Mucosa of descending colon (tissue), 3 donors: ENCODE measurements at regions not wholly inside any gene's neighbourhood (a gene's known extent, or its start where the extent isn't known, plus 50 kb on each side); places are given as distances from the start of the nearest gene placed in this dataset.

Experiments
- ATAC-seq: fragments of 200-7000 bp; cut with Tn5 transposase; one replicate; pipeline ENCODE4 v1.9.1; 2020; ENCODE audit warnings: mild to moderate bottlenecking, moderate library complexity
- DNase-seq, 3 donors: peaks; one replicate each; pipeline ENCODE4 v3.0.0-alpha.2; 2020
- H3K36me3 ChIP-seq: fragments of 200-600 bp; one replicate; pipeline ENCODE4 v1.8.0; 2021; ENCODE audit warnings: low read depth, mild to moderate bottlenecking
- H3K4me1 ChIP-seq: fragments of 200-600 bp; one replicate; pipeline ENCODE4 v1.8.0; 2021; ENCODE audit warnings: low read depth, mild to moderate bottlenecking
- H3K4me3 ChIP-seq: fragments of 200-600 bp; one replicate; pipeline ENCODE4 v1.8.0; 2021; ENCODE audit warnings: mild to moderate bottlenecking
- H3K9me3 ChIP-seq: fragments of 200-600 bp; one replicate; pipeline ENCODE4 v1.8.0; 2021; ENCODE audit warnings: mild to moderate bottlenecking
- intact Hi-C, 2 donors: fragments of 100-400 bp; cut with DNase I in 1 of 2; cut with micrococcal nuclease in 1 of 2; formaldehyde crosslinking; loops; one replicate each; pipeline versions ENCODE4 v1.11.0 to v1.11.1; 2022; cut with DNase I, micrococcal nuclease
- TF ChIP-seq, protein P1 (sequence below): fragments of 200-600 bp; IDR thresholded peaks from one replicate; pipeline ENCODE4 v1.8.0; 2022; ENCODE audit warnings: antibody characterized with exemption, mild to moderate bottlenecking
- donor health status: DM: no; HTN: no; CAD: no; lungs with moderate emphysema.
- donor health status: DM: no; HTN: no; CAD: no.
- donor health status: DM: no; HTN: yes; CAD: no.

- intact Hi-C loops: no loop called here
- ATAC-seq: no peak
- TF ChIP-seq, protein P1, sequence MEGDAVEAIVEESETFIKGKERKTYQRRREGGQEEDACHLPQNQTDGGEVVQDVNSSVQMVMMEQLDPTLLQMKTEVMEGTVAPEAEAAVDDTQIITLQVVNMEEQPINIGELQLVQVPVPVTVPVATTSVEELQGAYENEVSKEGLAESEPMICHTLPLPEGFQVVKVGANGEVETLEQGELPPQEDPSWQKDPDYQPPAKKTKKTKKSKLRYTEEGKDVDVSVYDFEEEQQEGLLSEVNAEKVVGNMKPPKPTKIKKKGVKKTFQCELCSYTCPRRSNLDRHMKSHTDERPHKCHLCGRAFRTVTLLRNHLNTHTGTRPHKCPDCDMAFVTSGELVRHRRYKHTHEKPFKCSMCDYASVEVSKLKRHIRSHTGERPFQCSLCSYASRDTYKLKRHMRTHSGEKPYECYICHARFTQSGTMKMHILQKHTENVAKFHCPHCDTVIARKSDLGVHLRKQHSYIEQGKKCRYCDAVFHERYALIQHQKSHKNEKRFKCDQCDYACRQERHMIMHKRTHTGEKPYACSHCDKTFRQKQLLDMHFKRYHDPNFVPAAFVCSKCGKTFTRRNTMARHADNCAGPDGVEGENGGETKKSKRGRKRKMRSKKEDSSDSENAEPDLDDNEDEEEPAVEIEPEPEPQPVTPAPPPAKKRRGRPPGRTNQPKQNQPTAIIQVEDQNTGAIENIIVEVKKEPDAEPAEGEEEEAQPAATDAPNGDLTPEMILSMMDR: no peak
- H3K36me3 ChIP-seq: no peaks in the 10 kb centered on the region
- no peak overlapping the region for H3K4me3 ChIP-seq
- no peaks in the 10 kb centered on the region for H3K4me1 ChIP-seq
- no peaks in the 10 kb centered on the region for H3K9me3 ChIP-seq
- no peak for DNase-seq
These were observed 100.2 kb upstream of the PRICKLE1 start for GRCh38 chr12:42689699-42690098.

- H3K4me1 ChIP-seq: no peaks in the 10 kb centered on the region
- intact Hi-C loops: no loop called here
- DNase-seq: no peak
- no peaks in the 10 kb centered on the region for H3K36me3 ChIP-seq
- H3K9me3 ChIP-seq: no peaks in the 10 kb centered on the region
- TF ChIP-seq, protein P1: no peak
- no peak overlapping the region for H3K4me3 ChIP-seq
- no peak for ATAC-seq
These were observed 97.1 kb upstream of the PRICKLE1 start for GRCh38 chr12:42686514-42687172.

DNA sequence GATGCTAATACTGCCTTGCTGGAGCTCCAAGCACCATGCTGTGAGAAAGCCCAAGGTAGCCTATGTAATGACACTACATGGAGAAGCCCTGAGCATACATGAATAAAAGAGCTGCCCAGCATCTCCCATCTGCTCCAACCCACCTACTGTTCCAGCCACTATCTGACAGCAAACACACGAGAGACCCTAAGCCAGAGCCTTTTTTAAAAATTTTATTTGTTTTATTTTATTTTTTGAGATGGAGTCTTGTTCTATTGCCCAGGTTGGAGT is 95.2 kb upstream of the PRICKLE1 start:
- Histone ChIP-seq H3K9me3 (no peaks in the 10 kb centered on the region), H3K4me1 (no peaks in the 10 kb centered on the region), H3K36me3 (no peaks in the 10 kb centered on the region), H3K4me3 (no peak overlapping the region)
- intact Hi-C loops: no loop called here
- no peak for DNase-seq
- ATAC-seq: no peak
- TF ChIP-seq, protein P1: no peak

DNA sequence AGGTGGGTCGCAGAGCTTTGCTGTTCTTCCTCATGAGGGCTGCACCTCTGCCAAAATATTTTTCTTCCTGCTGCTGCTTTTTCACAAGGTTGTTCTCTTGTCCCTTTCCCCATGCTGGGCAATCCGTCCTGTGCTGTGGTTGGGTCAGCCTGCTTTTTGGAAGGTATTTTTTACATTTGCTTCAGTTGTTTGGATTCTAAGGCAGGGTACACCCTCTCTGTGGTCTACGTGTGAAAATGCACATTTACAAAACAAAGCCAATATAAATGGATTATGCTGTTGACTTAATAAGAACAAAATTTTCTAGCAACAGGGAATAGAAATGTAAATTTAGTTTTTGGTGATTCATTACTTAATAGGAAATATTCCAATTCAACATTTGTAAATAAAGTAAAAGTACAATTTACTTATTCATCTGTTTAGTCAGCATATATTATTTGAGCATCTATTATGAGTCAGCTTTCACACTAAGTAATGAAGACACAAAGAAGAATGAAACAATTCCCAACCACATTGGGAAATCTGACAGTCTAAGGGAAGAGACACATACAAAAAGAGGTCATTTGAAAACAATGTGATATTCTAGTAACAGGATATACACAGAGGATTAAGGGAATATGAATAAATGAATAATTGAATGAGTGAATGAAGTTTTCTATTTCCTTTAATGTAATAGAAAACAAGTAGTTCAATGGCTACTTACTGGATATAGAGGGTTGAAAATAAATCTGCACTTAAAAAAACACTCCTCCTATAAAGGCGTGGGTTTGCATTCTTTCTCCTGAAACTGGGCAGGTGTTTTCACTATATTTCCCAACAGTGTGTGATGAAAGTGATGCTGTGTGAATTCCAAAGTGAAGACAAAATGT is 94.6 kb upstream of the PRICKLE1 start:
- no peaks in the 10 kb centered on the region for H3K36me3 ChIP-seq
- ATAC-seq (no peak), DNase-seq (no peak)
- no peaks in the 10 kb centered on the region for H3K9me3 ChIP-seq
- H3K4me1 ChIP-seq: no peaks in the 10 kb centered on the region
- TF ChIP-seq, protein P1: no peak
- intact Hi-C loops: no loop called here
- H3K4me3 ChIP-seq: no peak overlapping the region

GRCh38 chr12:42683266-42683665 is 93.7 kb upstream of the PRICKLE1 start:
- DNase-seq (no peak), ATAC-seq (no peak)
- H3K36me3 ChIP-seq: no peaks in the 10 kb centered on the region
- intact Hi-C loops: no loop called here
- TF ChIP-seq, protein P1: no peak
- no peak overlapping the region for H3K4me3 ChIP-seq
- H3K4me1 ChIP-seq: no peaks in the 10 kb centered on the region
- no peaks in the 10 kb centered on the region for H3K9me3 ChIP-seq
